GM18907 (cell line): ENCODE measurements at regions not wholly inside any gene's neighbourhood (a gene's known extent, or its start where the extent isn't known, plus 50 kb on each side); places are given as distances from the start of the nearest gene placed in this dataset.
"Not testable (repeated sequence)": the region's sequence is repeated elsewhere in the genome, so short reads cannot be mapped to it uniquely, and the experiment has no call there.

Experiments
- ATAC-seq: cut with Tn5 transposase; IDR thresholded peaks from one replicate; pipeline ENCODE4 v1.9.1; 2021; ENCODE audit warnings: mild to moderate bottlenecking, moderate library complexity; ENCODE audit not compliant: unreplicated experiment

GRCh38 chr18:28284132-28284531 is 107.2 kb upstream of the CDH2 start:
- ATAC-seq: no peak

GRCh38 chr18:28281400-28281799 is 104.5 kb upstream of the CDH2 start:
- ATAC-seq: no peak

- ATAC-seq: no peak
These were observed 92.8 kb upstream of the CDH2 start for GRCh38 chr18:28269750-28270149.

GRCh38 chr18:28267878-28268625 is 91.1 kb upstream of the CDH2 start:
- ATAC-seq: no peak

GRCh38 chr18:28267276-28267675 is 90.3 kb upstream of the CDH2 start:
- no peak for ATAC-seq

DNA sequence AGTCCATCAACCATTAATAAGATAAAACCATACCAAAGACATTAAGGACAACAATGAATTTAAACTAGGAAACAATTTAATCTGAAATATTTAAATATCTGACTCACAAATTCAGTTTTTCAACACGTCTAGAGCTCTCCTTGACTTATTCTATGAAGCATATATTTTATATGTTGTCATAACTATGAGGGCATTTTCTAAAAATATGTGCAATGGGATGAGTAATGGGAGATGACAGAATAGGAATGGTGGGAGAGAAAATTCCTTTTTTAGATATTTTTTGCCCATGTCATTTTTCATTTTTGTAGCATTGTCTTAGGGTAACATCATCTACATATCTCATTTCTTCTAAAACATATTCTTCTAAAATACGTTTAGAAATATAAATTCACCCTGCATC is 79.2 kb upstream of the CDH2 start:
- no peak for ATAC-seq

DNA sequence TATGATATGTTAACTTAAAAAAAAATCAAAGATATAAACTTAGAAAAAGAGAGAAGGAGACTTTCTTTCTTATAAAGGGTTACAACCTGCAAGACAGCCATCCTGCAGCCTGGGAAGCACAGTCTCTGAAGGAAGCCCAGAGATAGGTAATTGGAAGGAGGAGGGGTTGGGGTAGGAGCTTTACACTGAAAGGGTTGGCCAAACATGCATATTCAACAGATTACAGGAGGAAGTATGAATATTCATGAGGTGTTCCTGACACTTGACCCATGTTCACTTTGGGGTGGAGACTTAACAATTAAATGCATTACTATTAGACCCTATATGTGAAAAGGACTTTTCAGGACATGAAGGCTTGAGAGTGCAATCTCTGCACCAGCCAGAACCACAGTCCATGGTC is 71.7 kb upstream of the CDH2 start:
- no peak for ATAC-seq

DNA sequence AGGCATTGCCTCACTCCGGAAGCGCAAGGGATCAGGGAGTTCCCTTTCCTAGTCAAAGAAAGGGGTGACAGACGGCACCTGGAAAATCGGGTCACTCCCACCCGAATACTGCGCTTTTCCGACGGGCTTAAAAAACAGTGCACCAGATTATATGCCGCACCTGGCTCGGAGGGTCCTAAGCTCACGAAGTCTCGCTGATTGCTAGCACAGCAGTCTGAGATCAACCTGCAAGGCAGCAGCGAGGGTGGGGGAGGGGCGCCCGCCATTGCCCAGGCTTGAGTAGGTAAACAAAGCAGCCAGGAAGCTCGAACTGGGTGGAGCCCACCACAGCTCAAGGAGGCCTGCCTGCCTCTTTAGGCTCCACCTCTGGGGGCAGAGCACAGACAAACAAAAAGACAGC is 63.7 kb upstream of the CDH2 start:
- ATAC-seq: not testable (repeated sequence)

- no peak for ATAC-seq
These were observed 59.6 kb upstream of the CDH2 start for GRCh38 chr18:28236487-28236886.
